Psoas muscle (tissue), 7 donors: ENCODE measurements at regions not wholly inside any gene's neighbourhood (a gene's known extent, or its start where the extent isn't known, plus 50 kb on each side); places are given as distances from the start of the nearest gene placed in this dataset.

ENCODE experiments used
- ATAC-seq, 4 donors: fragments of 200-7000 bp; cut with Tn5 transposase; one replicate each; pipeline ENCODE4 v1.9.1; 2020; ENCODE audit warnings: moderate library complexity in 3 of 4, mild to moderate bottlenecking in 2 of 4
- DNase-seq, 2 donors: peaks; one replicate each; pipeline ENCODE4 v3.0.0-alpha.2; 2020
- H3K27ac ChIP-seq: fragments of 200-600 bp; one replicate; pipeline ENCODE4 v1.8.0; 2022
- H3K27me3 ChIP-seq, 3 donors: fragments of 200-600 bp in 1 of 3; one replicate each; pipeline versions ENCODE4 v1.6.1 to v1.8.0; 2013 to 2022; ENCODE audit warnings: low read length in 2 of 3, mild to moderate bottlenecking in 2 of 3, moderate library complexity in 1 of 3; ENCODE audit not compliant: insufficient read depth in 3 of 3
- H3K36me3 ChIP-seq, 2 donors: fragments of 200-600 bp in 1 of 2; one replicate each; pipeline versions ENCODE4 v1.6.1 to v1.8.0; 2013 to 2022; ENCODE audit warnings: low read depth in 1 of 2, mild to moderate bottlenecking in 1 of 2, moderate library complexity in 1 of 2; ENCODE audit not compliant: insufficient read depth in 1 of 2
- H3K4me1 ChIP-seq: fragments of 200-600 bp; one replicate; pipeline ENCODE4 v1.8.0; 2022
- H3K4me3 ChIP-seq: fragments of 200-600 bp; one replicate; pipeline ENCODE4 v1.8.0; 2022; ENCODE audit warnings: mild to moderate bottlenecking
- H3K9me3 ChIP-seq: fragments of 200-600 bp; one replicate; pipeline ENCODE4 v1.8.0; 2022
- CTCF ChIP-seq: fragments of 200-600 bp; IDR thresholded peaks from one replicate; pipeline ENCODE4 v1.8.0; 2022; ENCODE audit warnings: antibody characterized with exemption
- WGBS, 3 donors: extraction: QIAGEN DNeasy Blood & Tissue Kit; methylation state at CpG; one replicate each; pipeline versions ENCODE4 v1.1.6 to v1.1.7; 2013; 5-methylcytosine and 5-hydroxymethylcytosine counted together
- intact Hi-C, 2 donors: fragments of 100-400 bp; cut with DNase I; formaldehyde crosslinking; loops; one replicate each; pipeline versions ENCODE4 v1.11.0 to v1.14.2; 2022
- donor health status: healthy with polysubstance abuse.
- donor health status: DM: no; HTN: no; CAD: no; lungs with moderate emphysema.
- donor health status: Bipolar disorder and iron deficiency.
- donor health status: healthy.
- donor health status: DM: yes; HTN: yes; CAD: no.
- donor health status: DM: no; HTN: no; CAD: no.
- donor health status: DM: yes; HTN: yes; CAD: no.

- no peak overlapping the region for H3K4me3 ChIP-seq
- intact Hi-C loops: no loop called here
- DNase-seq (no peak), ATAC-seq (no peak)
- H3K27me3 ChIP-seq: no peaks in the 10 kb centered on the region
- H3K36me3 ChIP-seq: no peaks in the 10 kb centered on the region
- H3K27ac ChIP-seq: no peak overlapping the region
- WGBS, 3 donors: 87 to 96% (median 91%) methylated on average over 5 of the region's 5 CpGs
- TF ChIP-seq CTCF: no peak
- H3K4me1 ChIP-seq: no peaks in the 10 kb centered on the region
- H3K9me3 ChIP-seq: no peaks in the 10 kb centered on the region
Observed at GRCh38 chr10:121130382-121130781, 279.2 kb downstream of the WDR11 start.

- no peak for TF ChIP-seq CTCF
- Histone ChIP-seq H3K4me1 (no peaks in the 10 kb centered on the region), H3K4me3 (no peak overlapping the region), H3K27me3 (no peaks in the 10 kb centered on the region), H3K9me3 (no peaks in the 10 kb centered on the region), H3K27ac (no peak overlapping the region), H3K36me3 (no peaks in the 10 kb centered on the region)
- WGBS, 3 donors: 80 to 84% (median 80%) methylated on average over 5 of the region's 5 CpGs
- intact Hi-C loops: no loop called here
- DNase-seq (no peak), ATAC-seq (no peak)
Observed at GRCh38 chr10:121131014-121131413, 279.9 kb downstream of the WDR11 start.

GRCh38 chr10:121131426-121132265 is 280.5 kb downstream of the WDR11 start:
- DNase-seq (no peak), ATAC-seq (no peak)
- intact Hi-C loops: no loop called here
- Histone ChIP-seq H3K27ac (no peak overlapping the region), H3K4me3 (no peak overlapping the region), H3K9me3 (no peaks in the 10 kb centered on the region), H3K27me3 (no peaks in the 10 kb centered on the region), H3K36me3 (no peaks in the 10 kb centered on the region), H3K4me1 (no peaks in the 10 kb centered on the region)
- WGBS, 3 donors: 49 to 55% (median 50%) methylated on average over 9 of the region's 9 CpGs
- no peak for TF ChIP-seq CTCF

- Histone ChIP-seq H3K4me3 (no peak overlapping the region), H3K4me1 (no peaks in the 10 kb centered on the region), H3K27ac (no peak overlapping the region), H3K36me3 (no peaks in the 10 kb centered on the region), H3K27me3 (no peaks in the 10 kb centered on the region), H3K9me3 (no peaks in the 10 kb centered on the region)
- ATAC-seq: no peak
- no peak for TF ChIP-seq CTCF
- no peak for DNase-seq
- WGBS, 3 donors: 84 to 98% (median 95%) methylated on average over 1 of the region's 1 CpG
- intact Hi-C loops: no loop called here
Observed at GRCh38 chr10:121132273-121132672, 281.1 kb downstream of the WDR11 start.

GRCh38 chr10:121133901-121134300 is 282.7 kb downstream of the WDR11 start:
- Histone ChIP-seq H3K27me3 (no peaks in the 10 kb centered on the region), H3K4me3 (no peak overlapping the region), H3K4me1 (no peaks in the 10 kb centered on the region), H3K36me3 (no peaks in the 10 kb centered on the region), H3K27ac (no peak overlapping the region), H3K9me3 (no peaks in the 10 kb centered on the region)
- ATAC-seq (no peak), DNase-seq (no peak)
- 78 to 86% (median 81%) methylated on average over 7 of the region's 7 CpGs for WGBS, 3 donors
- no peak for TF ChIP-seq CTCF
- intact Hi-C loops: no loop called here
